HepG2 (cell line): ENCODE measurements at regions not wholly inside any gene's neighbourhood (a gene's known extent, or its start where the extent isn't known, plus 50 kb on each side); places are given as distances from the start of the nearest gene placed in this dataset.

Experiments used
- ARID3A ChIP-seq: IDR thresholded peaks from 2 replicates; pipeline ENCODE4 v1.6.1; 2012; ENCODE audit warnings: low read depth, low read length, improper control_type of control experiment
- CEBPZ ChIP-seq: IDR thresholded peaks from 2 replicates; pipeline ENCODE4 v1.6.1; 2012; ENCODE audit warnings: low read length, improper control_type of control experiment
- CSRNP1 ChIP-seq: sonication (generic); formaldehyde crosslinking; IDR thresholded peaks from 2 replicates; pipeline ENCODE4 v1.8.1; 2023; ENCODE audit warnings: mild to moderate bottlenecking, missing genetic modification reagents
- CTCF ChIP-seq: sonication (generic); formaldehyde crosslinking; IDR thresholded peaks from 2 replicates; pipeline ENCODE4 v1.5.0; 2020; ENCODE audit warnings: mild to moderate bottlenecking, missing genetic modification reagents, moderate library complexity
- GLMP ChIP-seq: sonication (generic); formaldehyde crosslinking; IDR thresholded peaks from 2 replicates; pipeline ENCODE4 v1.9.0; 2021; ENCODE audit warnings: missing genetic modification reagents, mild to moderate bottlenecking, borderline replicate concordance
- MAX ChIP-seq: IDR thresholded peaks from 2 replicates; pipeline ENCODE4 v1.6.1; 2012; ENCODE audit warnings: inconsistent platforms
- NFRKB ChIP-seq: fragments of 450-650 bp; IDR thresholded peaks from 2 replicates; pipeline ENCODE4 v1.6.1; 2017
- TGIF2 ChIP-seq: IDR thresholded peaks from 2 replicates; pipeline ENCODE4 v1.6.1; 2016; ENCODE audit warnings: control low read depth, missing compliant biosample characterization
- ZBTB4 ChIP-seq: sonication (generic); formaldehyde crosslinking; IDR thresholded peaks from 2 replicates; pipeline ENCODE4 v1.4.0; 2020; ENCODE audit warnings: missing genetic modification reagents, mild to moderate bottlenecking, borderline replicate concordance
- ZNF430 ChIP-seq: sonication (generic); formaldehyde crosslinking; IDR thresholded peaks from 2 replicates; pipeline ENCODE4 v1.9.0; 2021; ENCODE audit warnings: mild to moderate bottlenecking, missing genetic modification reagents

GRCh38 chr2:183348492-183348891, 224.2 kb downstream of the NUP35 start:
- TF ChIP-seq CEBPZ (no peak), CTCF (CRISPR knock-in tag) (no peak), MAX (no peak), ZBTB4 (CRISPR knock-in tag) (no peak), ZNF430 (no peak), GLMP (CRISPR knock-in tag) (no peak), TGIF2 (CRISPR knock-in tag) (no peak), CSRNP1 (no peak), ARID3A (no peak), NFRKB (no peak)
